Colonic mucosa (tissue), 4 donors: ENCODE measurements at regions not wholly inside any gene's neighbourhood (a gene's known extent, or its start where the extent isn't known, plus 50 kb on each side); places are given as distances from the start of the nearest gene placed in this dataset.

Experiments
- DNase-seq: peaks from one replicate; pipeline ENCODE4 v3.0.0-alpha.2; 2020
- H3K27ac ChIP-seq: fragments of 200-600 bp; one replicate; pipeline ENCODE4 v1.8.0; 2021
- H3K27me3 ChIP-seq: fragments of 200-600 bp; one replicate; pipeline ENCODE4 v1.8.0; 2021
- H3K36me3 ChIP-seq: fragments of 200-600 bp; one replicate; pipeline ENCODE4 v1.8.0; 2021
- H3K4me1 ChIP-seq: fragments of 200-600 bp; one replicate; pipeline ENCODE4 v1.8.0; 2021; ENCODE audit warnings: mild to moderate bottlenecking
- H3K4me3 ChIP-seq: fragments of 200-600 bp; one replicate; pipeline ENCODE4 v1.8.0; 2021
- H3K9ac ChIP-seq, 2 donors: one replicate each; pipeline ENCODE4 v1.7.0; 2013; ENCODE audit warnings: control low read depth in 2 of 2, low read depth in 2 of 2, low read length in 2 of 2
- H3K9me3 ChIP-seq: fragments of 200-600 bp; one replicate; pipeline ENCODE4 v1.8.0; 2021
- CTCF ChIP-seq: fragments of 200-600 bp; IDR thresholded peaks from one replicate; pipeline ENCODE4 v1.8.0; 2022; ENCODE audit warnings: antibody characterized with exemption, mild to moderate bottlenecking
- intact Hi-C: fragments of 100-400 bp; cut with DNase I; formaldehyde crosslinking; loops from one replicate; pipeline ENCODE4 v1.14.1; 2022
- donor health status: healthy.
- donor health status: DM: no; HTN: no; CAD: no.
- donor health status: DM: no; HTN: no; CAD: no.

GRCh38 chr21:35226968-35227744 is 178.1 kb upstream of the RUNX1 start:
- Histone ChIP-seq H3K27me3 (no peaks in the 10 kb centered on the region), H3K4me1 (no peaks in the 10 kb centered on the region), H3K4me3 (no peak overlapping the region), H3K36me3 (no peaks in the 10 kb centered on the region), H3K27ac (no peak overlapping the region), H3K9ac (no peak overlapping the region), H3K9me3 (no peaks in the 10 kb centered on the region)
- no peak for DNase-seq
- intact Hi-C loops: no loop called here
- TF ChIP-seq CTCF: no peak

- Histone ChIP-seq H3K4me1 (no peaks in the 10 kb centered on the region), H3K27me3 (no peaks in the 10 kb centered on the region), H3K9ac (no peak overlapping the region), H3K4me3 (no peak overlapping the region), H3K27ac (no peak overlapping the region), H3K9me3 (no peaks in the 10 kb centered on the region), H3K36me3 (no peaks in the 10 kb centered on the region)
- TF ChIP-seq CTCF: no peak
- DNase-seq: no peak
- intact Hi-C loops: no loop called here
These were observed 177.2 kb upstream of the RUNX1 start for GRCh38 chr21:35226328-35226727.

GRCh38 chr21:35225573-35225972 is 176.5 kb upstream of the RUNX1 start:
- no peaks in the 10 kb centered on the region for H3K4me1 ChIP-seq
- no peaks in the 10 kb centered on the region for H3K27me3 ChIP-seq
- no peak overlapping the region for H3K4me3 ChIP-seq
- TF ChIP-seq CTCF: no peak
- no peak overlapping the region for H3K27ac ChIP-seq
- no peak for DNase-seq
- H3K9me3 ChIP-seq: no peaks in the 10 kb centered on the region
- intact Hi-C loops: no loop called here
- H3K36me3 ChIP-seq: no peaks in the 10 kb centered on the region
- H3K9ac ChIP-seq: no peak overlapping the region

- H3K36me3 ChIP-seq: no peaks in the 10 kb centered on the region
- H3K4me1 ChIP-seq: no peaks in the 10 kb centered on the region
- no peak for DNase-seq
- TF ChIP-seq CTCF: no peak
- H3K9me3 ChIP-seq: no peaks in the 10 kb centered on the region
- no peaks in the 10 kb centered on the region for H3K27me3 ChIP-seq
- H3K9ac ChIP-seq: no peak overlapping the region
- no peak overlapping the region for H3K4me3 ChIP-seq
- H3K27ac ChIP-seq: no peak overlapping the region
- intact Hi-C loops: no loop called here
These were observed 174.5 kb upstream of the RUNX1 start for GRCh38 chr21:35223480-35224156.

- intact Hi-C loops: no loop called here
- no peaks in the 10 kb centered on the region for H3K4me1 ChIP-seq
- TF ChIP-seq CTCF: no peak
- H3K4me3 ChIP-seq: no peak overlapping the region
- H3K27me3 ChIP-seq: no peaks in the 10 kb centered on the region
- DNase-seq: no peak
- no peaks in the 10 kb centered on the region for H3K9me3 ChIP-seq
- H3K36me3 ChIP-seq: no peaks in the 10 kb centered on the region
- no peak overlapping the region for H3K27ac ChIP-seq
- no peak overlapping the region for H3K9ac ChIP-seq
These were observed 173.4 kb upstream of the RUNX1 start for GRCh38 chr21:35222541-35222941.
